GM18868 (cell line): ENCODE measurements at regions not wholly inside any gene's neighbourhood (a gene's known extent, or its start where the extent isn't known, plus 50 kb on each side); places are given as distances from the start of the nearest gene placed in this dataset.

Source experiments
- ATAC-seq: cut with Tn5 transposase; IDR thresholded peaks from one replicate; pipeline ENCODE4 v1.9.1; 2021; ENCODE audit warnings: mild to moderate bottlenecking, moderate library complexity; ENCODE audit not compliant: unreplicated experiment

GRCh38 chr6:21844120-21844917, 250.8 kb downstream of the SOX4 start:
- no peak for ATAC-seq

DNA sequence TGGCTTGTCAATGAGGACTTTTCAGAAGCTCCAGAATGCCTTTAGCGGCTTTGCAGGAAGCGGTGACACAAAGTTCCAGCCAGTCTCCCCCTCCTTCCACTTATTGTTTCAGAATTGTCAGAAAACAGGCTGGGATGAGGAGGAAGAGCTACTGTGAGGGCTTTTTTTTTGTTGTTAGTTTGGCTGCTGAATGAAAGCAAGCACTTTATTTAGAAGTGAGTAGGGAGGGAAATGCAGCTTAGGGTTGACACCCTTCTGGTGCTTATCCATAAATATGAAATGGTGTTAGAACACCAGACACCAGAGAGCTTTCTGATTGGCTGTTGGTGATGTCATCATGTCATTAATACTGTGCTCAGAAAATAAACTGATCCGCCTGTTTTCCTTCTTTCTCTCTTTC, 251.5 kb downstream of the SOX4 start:
- no peak for ATAC-seq

- ATAC-seq = no peak
Measured at GRCh38 chr6:21845439-21846140, 252.0 kb downstream of the SOX4 start.

GRCh38 chr6:21846541-21847451, 253.2 kb downstream of the SOX4 start:
- ATAC-seq = no peak

DNA sequence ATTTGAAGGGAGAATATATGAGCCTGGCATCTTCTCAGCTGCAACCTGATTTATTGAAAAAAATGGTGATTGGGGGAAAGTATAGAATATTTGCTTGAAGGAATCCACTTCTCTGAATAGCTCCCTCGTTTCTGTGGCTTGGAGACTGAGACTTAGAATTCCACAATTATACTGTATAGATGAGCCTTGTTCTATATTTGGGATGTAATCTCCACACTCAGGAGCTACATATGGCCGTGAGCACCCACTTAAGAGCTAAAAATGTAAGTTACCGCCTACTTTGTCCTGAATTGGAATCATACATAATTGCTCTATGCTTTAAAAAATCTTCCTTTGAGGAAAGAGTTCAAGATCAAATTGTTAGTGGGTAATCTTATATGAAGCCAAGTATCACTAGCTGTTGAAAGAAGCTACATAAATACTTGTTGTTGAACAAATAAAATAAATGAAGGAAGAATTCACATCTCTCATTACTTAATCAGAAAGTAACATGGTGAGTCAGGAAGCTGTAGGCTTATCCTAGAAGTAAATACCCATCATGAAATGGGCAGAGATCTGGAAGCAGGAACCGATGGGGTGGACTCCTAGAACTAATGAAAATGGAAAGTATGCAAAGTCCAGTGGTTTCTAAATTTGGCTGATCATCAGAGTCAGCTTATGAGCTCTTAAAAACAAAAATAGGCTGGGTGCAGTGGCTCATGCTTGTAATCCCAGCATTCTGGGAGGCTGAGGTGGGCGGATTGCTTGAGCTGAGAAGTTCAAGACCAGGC, 254.3 kb downstream of the SOX4 start:
- no peak for ATAC-seq

DNA sequence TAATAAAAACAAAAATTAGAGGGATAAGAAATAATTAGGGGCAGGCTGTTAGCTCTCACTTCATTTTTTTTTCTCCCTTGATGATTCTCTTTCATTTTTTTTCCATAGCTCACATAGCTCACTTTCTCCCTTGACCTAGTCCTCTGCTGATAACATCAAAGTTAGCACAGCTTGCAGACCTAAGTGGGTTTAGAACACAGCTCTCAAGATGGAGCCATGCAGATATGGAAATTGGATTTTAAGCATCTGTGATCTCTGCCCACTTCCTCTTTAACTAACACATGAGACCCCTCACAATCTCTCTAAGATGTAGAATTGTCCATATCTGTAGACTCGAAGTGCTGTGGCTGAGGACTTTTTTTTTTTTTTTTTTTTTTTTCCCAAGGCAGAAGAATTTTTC, 257.1 kb downstream of the SOX4 start:
- no peak for ATAC-seq

DNA sequence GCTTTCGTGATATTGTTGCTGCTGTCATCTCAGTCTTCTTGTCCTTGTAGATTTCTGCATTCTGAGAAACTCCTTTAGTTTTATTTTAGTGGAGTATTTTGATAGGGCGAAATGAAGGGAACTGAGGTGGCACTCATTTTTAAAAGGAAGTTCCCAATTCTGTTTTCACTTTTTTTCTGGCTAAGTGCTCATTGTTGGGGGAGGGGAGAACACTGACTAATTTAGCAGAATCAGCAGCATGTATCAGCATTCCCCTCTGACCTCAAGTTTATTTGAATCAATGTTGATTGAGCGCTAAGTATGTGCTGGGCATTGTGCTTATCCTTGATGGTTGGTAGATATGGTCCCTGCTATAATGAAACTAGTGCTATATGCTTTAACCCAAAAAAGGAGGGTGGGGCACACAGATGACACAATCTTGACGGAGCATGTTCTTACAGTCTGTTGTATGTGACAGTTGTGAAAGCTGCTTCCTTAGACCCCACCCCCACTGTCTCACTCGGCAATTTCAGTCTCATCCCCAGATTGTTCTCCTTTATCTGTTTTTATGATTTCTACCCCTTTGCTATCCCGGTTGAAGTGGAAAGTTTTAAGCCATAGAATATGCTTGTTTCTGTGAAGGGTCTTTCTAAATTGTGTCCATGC, 262.4 kb downstream of the SOX4 start:
- ATAC-seq = no peak

GRCh38 chr6:21856456-21856825, 262.9 kb downstream of the SOX4 start:
- ATAC-seq = no peak

DNA sequence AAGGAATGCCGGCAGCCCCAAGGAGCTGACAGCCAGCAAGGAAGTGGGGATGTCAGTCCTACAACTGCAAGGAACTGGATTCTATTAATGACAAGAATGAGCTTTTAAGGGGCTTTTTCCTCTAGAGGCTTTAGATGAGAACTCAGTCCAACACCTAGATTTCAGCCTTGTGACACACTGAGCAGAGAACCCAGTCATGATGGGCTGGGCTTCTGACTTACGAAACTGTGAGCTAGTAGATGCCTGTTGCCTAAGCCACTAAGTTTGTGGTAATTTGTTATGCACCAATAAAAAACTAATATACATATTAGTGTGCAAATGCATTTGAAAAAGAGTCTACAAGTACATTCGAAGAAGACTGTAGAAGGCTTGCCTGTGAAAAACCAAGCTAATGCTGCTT, 263.3 kb downstream of the SOX4 start:
- ATAC-seq = no peak

DNA sequence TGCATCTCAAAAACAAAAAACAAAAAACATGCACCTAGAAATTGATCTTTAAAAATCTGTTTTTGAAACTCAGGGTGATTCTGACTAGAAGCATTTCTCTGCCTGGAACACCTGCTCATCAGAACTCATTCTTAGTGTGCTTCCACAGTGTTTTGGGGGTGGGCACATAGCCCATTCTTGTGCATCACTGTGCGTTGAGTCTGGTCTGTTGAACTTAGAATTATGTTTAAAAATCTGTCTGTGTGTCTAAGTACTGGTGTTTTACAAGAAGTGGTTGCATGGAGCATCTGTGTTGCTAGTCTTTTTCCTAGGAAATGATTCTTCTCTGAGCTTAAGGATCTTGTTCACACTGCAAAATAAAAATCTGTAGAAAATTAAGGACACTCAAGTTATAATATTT, 264.5 kb downstream of the SOX4 start:
- no peak for ATAC-seq

DNA sequence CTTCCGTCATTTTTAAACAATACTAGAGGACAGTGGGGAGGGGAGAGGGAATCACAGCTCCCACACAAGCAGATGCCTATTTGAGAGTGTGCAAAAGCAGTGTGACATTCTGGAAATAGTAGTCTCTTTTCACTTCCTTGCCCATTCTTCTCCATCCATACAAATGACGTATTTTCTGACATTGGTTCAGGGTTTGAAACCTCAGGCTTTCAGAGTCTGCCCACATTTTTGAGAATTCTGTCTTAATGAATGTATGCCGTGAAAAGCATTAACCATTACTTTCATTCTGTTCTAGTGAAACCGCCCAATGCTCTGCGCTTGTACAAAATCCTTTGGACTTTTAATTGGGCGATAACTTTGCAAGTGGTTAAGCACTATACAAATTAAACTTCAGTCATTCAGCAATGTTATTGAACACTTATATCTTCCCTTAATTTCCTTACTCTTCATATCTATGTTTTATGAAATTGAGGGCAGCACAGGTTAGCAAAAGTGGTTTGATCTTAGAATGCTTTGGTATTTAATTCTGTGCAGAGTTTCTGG, 265.7 kb downstream of the SOX4 start:
- no peak for ATAC-seq

DNA sequence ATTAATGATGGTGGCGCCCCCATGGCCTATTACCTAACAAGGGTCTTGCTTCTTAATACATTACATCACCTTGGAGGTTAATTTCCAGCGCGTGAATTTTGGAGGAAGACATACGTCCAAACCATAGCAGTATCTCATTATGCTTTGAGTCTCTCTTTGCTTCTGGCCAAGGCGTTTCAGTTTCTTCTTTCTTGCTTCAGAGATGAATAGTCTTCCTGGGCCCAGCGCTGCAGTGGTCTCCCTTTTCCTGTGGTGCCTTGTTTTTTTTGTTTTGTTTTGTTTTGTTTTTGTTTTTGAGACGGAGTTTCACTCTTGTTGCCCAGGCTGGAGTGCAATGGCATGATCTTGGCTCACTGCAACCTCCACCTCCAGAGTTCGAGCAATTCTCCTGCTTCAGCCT, 268.4 kb downstream of the SOX4 start:
- no peak for ATAC-seq

- ATAC-seq = no peak
Measured at GRCh38 chr6:21864206-21864605, 270.7 kb downstream of the SOX4 start.

GRCh38 chr6:21868226-21868625, 274.7 kb downstream of the SOX4 start:
- ATAC-seq = no peak

DNA sequence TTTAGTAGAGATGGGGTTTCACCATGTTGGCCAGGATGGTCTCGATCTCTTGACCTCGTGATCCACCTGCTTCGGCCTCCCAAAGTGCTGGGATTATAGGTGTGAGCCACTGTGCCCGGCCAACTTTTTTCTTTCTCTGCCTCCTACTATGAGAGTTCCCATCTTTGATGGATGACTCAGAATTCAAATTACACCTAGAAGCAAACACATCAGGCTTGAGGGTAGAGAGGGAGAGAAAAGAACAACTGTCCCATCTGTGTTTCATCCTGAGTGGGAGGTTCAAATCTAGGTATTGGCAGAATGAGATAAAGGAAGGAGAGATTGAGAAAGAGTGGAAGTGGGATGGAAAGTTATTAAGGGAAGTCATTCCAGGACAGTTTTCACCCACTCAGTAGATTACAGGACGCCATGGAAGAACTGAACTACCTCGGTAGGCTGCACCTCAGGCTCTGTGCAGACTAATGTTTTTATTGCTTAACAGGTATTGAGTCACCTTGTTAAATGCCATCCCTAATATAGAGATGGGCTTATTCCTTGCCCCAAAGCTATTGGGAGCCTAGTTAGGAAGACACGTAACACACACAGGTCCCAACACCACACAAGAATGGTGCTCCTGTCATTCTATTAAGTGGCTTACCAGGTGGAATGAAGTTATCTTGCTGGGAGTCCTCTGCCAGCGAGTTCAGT, 275.7 kb downstream of the SOX4 start:
- no peak for ATAC-seq

GRCh38 chr6:21870076-21870730, 276.7 kb downstream of the SOX4 start:
- ATAC-seq = no peak

DNA sequence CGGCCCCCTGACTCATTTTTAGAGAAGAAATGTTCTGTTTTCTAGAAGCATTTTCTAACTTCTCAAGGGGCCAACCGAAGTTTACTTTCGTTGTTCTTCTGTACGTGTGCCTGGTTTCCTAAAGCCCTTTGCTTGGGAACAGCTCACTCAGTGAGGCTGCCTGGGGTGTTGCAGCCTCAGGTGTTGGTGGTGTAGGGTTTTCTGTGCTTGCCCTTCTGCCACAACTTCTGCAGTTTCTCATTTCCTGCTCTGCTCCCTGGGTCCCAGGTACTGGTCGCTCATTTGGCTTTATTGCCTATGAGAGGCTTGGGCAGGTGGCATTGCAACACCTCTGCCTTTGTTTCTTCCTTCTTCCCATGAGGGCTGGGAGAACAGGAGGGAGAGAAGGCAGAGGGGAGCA, 278.3 kb downstream of the SOX4 start:
- ATAC-seq = no peak

DNA sequence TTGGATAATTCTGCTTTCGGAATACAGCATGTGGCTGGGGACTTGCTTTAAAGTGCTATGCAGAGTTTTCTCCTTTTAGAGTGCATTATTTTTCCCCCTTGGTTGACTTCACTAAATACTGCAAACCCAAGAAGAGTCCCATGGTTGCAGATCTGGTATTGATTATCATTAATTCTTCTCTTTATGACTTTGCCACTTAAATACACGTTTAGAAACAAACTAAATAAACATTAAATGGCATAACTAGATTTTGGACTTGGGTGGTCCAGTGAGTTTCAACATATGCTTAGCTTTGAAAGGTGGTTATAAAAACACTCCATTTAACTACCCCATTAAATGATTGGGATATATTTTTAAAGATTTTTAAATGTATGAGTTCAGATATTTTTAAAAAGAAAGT, 279.2 kb downstream of the SOX4 start:
- no peak for ATAC-seq

DNA sequence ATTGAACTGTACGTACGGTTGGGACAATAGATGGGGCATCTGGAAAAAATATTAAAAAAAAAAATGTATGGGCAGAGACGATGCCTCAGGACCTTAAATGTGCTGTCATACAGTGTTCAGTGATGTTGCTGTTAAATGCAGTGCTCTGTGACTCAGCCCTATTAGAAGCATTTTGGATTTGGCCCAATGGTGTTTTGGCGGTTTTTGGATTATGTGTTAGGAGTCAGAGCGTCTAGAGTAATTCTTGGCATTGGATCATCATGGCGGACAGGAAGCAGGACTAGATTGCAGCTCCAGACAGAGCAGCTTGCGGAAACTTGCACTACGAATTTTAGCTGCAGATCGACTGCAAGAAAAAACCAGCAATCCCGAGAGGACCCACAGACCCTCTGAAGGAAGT, 280.0 kb downstream of the SOX4 start:
- ATAC-seq = no peak
